HepG2 (cell line): ENCODE measurements at regions not wholly inside any gene's neighbourhood (a gene's known extent, or its start where the extent isn't known, plus 50 kb on each side); places are given as distances from the start of the nearest gene placed in this dataset.

Source experiments
- ATAC-seq: fragments of 200-7000 bp; cut with Tn5 transposase; 3 replicates; pipeline ENCODE4 v1.9.1; 2020; ENCODE audit warnings: mild to moderate bottlenecking, moderate library complexity
- BruUV-seq: library from RNA; stranded (reverse); fragments of 400-500 nt; replicated peaks from 2 replicates; lab custom pipeline; 2021; lab: Mats Ljungman, UMichigan
- CTCF ChIA-PET: fragments of 300-600 bp; formaldehyde crosslinking; extraction: SDS; loops from one replicate; lab custom pipeline; 2021; ENCODE audit warnings: low total read pairs, inconsistent platforms, low intra/inter-chr PET ratio; lab: Yijun Ruan, JAX
- POLR2A ChIA-PET: fragments of 350-600 bp; sonication (Branson Sonifier 250); formaldehyde crosslinking; loops from one replicate; lab custom pipeline; 2020; ENCODE audit warnings: antibody characterized with exemption, inconsistent platforms; lab: Yijun Ruan, JAX
- DNase-seq: peaks from one replicate; pipeline ENCODE4 v3.0.0-alpha.2; 2015; ENCODE audit warnings: low spot score
- FAIRE-seq: peaks from 3 replicates; lab custom pipeline; 2011; peaks lifted over from hg19 to GRCh38; lab: Jason Lieb, UNC
- H2AFZ ChIP-seq: one replicate; pipeline ENCODE4 v1.6.1; 2011; ENCODE audit warnings: low read length, inconsistent platforms
- H3K27ac ChIP-seq: fragments of 300-600 bp; 3 replicates; pipeline ENCODE4 v1.8.0; 2011; ENCODE audit warnings: mixed run types, mild to moderate bottlenecking, mixed read lengths, low read length, inconsistent platforms; ENCODE audit not compliant: insufficient read depth; ENCODE audit errors: extremely low read length
- H3K27me3 ChIP-seq, 2 experiments: fragments of 200-600 bp in 1 of 2; 2 replicates in 1 of 2; 3 replicates in 1 of 2; pipeline versions ENCODE4 v1.6.0 to v1.8.0; 2011; ENCODE audit warnings: low read length in 2 of 2, mild to moderate bottlenecking in 2 of 2, moderate library complexity in 2 of 2, inconsistent platforms in 1 of 2; ENCODE audit not compliant: insufficient read depth in 2 of 2, control insufficient read depth in 1 of 2
- H3K36me3 ChIP-seq, 2 experiments: fragments of 200-600 bp in 1 of 2; replicated peaks in 1 of 2; 2 replicates in 1 of 2; 3 replicates in 1 of 2; pipeline versions ENCODE4 v1.5.1 to v1.8.0; 2011; ENCODE audit warnings: low read length in 2 of 2, inconsistent platforms in 1 of 2; ENCODE audit not compliant: insufficient read depth in 2 of 2, control insufficient read depth in 1 of 2
- H3K4me1 ChIP-seq: 2 replicates; pipeline ENCODE4 v1.5.1; 2012; ENCODE audit warnings: low read length, inconsistent platforms; ENCODE audit not compliant: insufficient read depth
- H3K4me2 ChIP-seq: 2 replicates; pipeline ENCODE4 v1.6.0; 2011; ENCODE audit warnings: low read depth, low read length, inconsistent platforms
- H3K4me3 ChIP-seq, 3 experiments: fragments of 200-600 bp in 1 of 3; sonication (generic), shearing (Covaris generic) in 1 of 3; replicated peaks in 1 of 3; 2 replicates each; pipeline ENCODE4 v1.5.1; 2011 to 2016; ENCODE audit warnings: low read length in 3 of 3, inconsistent platforms in 2 of 3, low read depth in 2 of 3, mild to moderate bottlenecking in 2 of 3, control low read depth in 1 of 3, mixed read lengths in 1 of 3; ENCODE audit not compliant: insufficient read depth in 1 of 3
- H3K79me2 ChIP-seq: one replicate; pipeline ENCODE4 v1.6.1; 2011; ENCODE audit warnings: low read length, inconsistent platforms; ENCODE audit not compliant: insufficient read depth
- H3K9ac ChIP-seq: 2 replicates; pipeline ENCODE4 v1.6.0; 2011; ENCODE audit warnings: mild to moderate bottlenecking, low read depth, low read length, inconsistent platforms; ENCODE audit not compliant: insufficient read depth
- H3K9me3 ChIP-seq: 2 replicates; pipeline ENCODE4 v1.5.1; 2012; ENCODE audit warnings: mild to moderate bottlenecking, low read length
- H4K20me1 ChIP-seq: 2 replicates; pipeline ENCODE4 v1.6.0; 2011; ENCODE audit warnings: inconsistent platforms, mild to moderate bottlenecking, low read length, moderate library complexity; ENCODE audit not compliant: insufficient read depth
- ATF7 ChIP-seq, 2 experiments: fragments of 450-650 bp in 1 of 2; sonication (generic) in 1 of 2; formaldehyde crosslinking in 1 of 2; IDR thresholded peaks; 2 replicates each; pipeline versions ENCODE4 v1.4.0 to v1.6.1; 2016 to 2020; ENCODE audit warnings: antibody characterized with exemption in 1 of 2, mild to moderate bottlenecking in 1 of 2, missing genetic modification reagents in 1 of 2
- CEBPG ChIP-seq: IDR thresholded peaks from 2 replicates; pipeline ENCODE4 v1.6.1; 2016
- ELF1 ChIP-seq: sonication (generic); formaldehyde crosslinking; IDR thresholded peaks from 2 replicates; pipeline ENCODE4 v1.4.0; 2020; ENCODE audit warnings: missing genetic modification reagents
- FOXA1 ChIP-seq, 2 experiments: fragments of 450-650 bp in 1 of 2; sonication (generic) in 1 of 2; formaldehyde crosslinking in 1 of 2; IDR thresholded peaks; 2 replicates each; pipeline versions ENCODE4 v1.4.0 to v1.6.1; 2016 to 2020; ENCODE audit warnings: missing genetic modification reagents in 1 of 2
- RAD51 ChIP-seq: fragments of 450-650 bp; IDR thresholded peaks from 2 replicates; pipeline ENCODE4 v1.6.1; 2016; ENCODE audit warnings: borderline replicate concordance
- SALL1 ChIP-seq: sonication (generic); formaldehyde crosslinking; IDR thresholded peaks from 2 replicates; pipeline ENCODE4 v1.8.0; 2022; ENCODE audit warnings: mild to moderate bottlenecking, missing genetic modification reagents
- TRIM22 ChIP-seq: fragments of 450-650 bp; IDR thresholded peaks from 2 replicates; pipeline ENCODE4 v1.6.1; 2017
- ZFP90 ChIP-seq: sonication (generic); formaldehyde crosslinking; IDR thresholded peaks from 2 replicates; pipeline ENCODE4 v1.8.0; 2022; ENCODE audit warnings: missing genetic modification reagents, mild to moderate bottlenecking, inconsistent platforms, borderline replicate concordance
- ZFYVE20 ChIP-seq: sonication (generic); formaldehyde crosslinking; IDR thresholded peaks from 2 replicates; pipeline ENCODE4 v1.8.0; 2023; ENCODE audit warnings: low read depth, mild to moderate bottlenecking, moderate library complexity, missing genetic modification reagents, borderline replicate concordance
- ZNF224 ChIP-seq: sonication (generic); formaldehyde crosslinking; IDR thresholded peaks from 2 replicates; pipeline ENCODE4 v1.5.0; 2020; ENCODE audit warnings: mild to moderate bottlenecking, missing genetic modification reagents
- ZNF251 ChIP-seq: sonication (generic); formaldehyde crosslinking; IDR thresholded peaks from 2 replicates; pipeline ENCODE4 v1.9.0; 2021; ENCODE audit warnings: mild to moderate bottlenecking, missing genetic modification reagents
- ZNF329 ChIP-seq: sonication (generic); formaldehyde crosslinking; IDR thresholded peaks from 2 replicates; pipeline ENCODE4 v1.9.0; 2021; ENCODE audit warnings: low read depth, mild to moderate bottlenecking, missing genetic modification reagents
- WGBS: methylation state at CpG from one replicate; pipeline ENCODE4 v1.1.6; 2017; ENCODE audit warnings: low lambda C conversion rate; 5-methylcytosine and 5-hydroxymethylcytosine counted together
- in situ Hi-C: cut with HindIII; loops from 2 replicates; pipeline ENCODE4 v1.10.0; 2017; ENCODE audit warnings: low pct_unique_long_range_greater_than_20kb; ENCODE audit not compliant: extremely low pct_ligation_motif_present
- intact Hi-C: fragments of 100-400 bp; cut with micrococcal nuclease; formaldehyde crosslinking; loops from one replicate; pipeline ENCODE4 v1.10.0; 2022; ENCODE audit not compliant: unreplicated experiment
- TF ChIP-seq, protein P1 (sequence below): sonication (generic); formaldehyde crosslinking; IDR thresholded peaks from 2 replicates; pipeline ENCODE4 v1.5.1; 2020; ENCODE audit warnings: mild to moderate bottlenecking, missing genetic modification reagents
- TF ChIP-seq, protein P2 (sequence below): IDR thresholded peaks from 2 replicates; pipeline ENCODE4 v1.6.1; 2018; ENCODE audit warnings: missing genetic modification reagents

DNA sequence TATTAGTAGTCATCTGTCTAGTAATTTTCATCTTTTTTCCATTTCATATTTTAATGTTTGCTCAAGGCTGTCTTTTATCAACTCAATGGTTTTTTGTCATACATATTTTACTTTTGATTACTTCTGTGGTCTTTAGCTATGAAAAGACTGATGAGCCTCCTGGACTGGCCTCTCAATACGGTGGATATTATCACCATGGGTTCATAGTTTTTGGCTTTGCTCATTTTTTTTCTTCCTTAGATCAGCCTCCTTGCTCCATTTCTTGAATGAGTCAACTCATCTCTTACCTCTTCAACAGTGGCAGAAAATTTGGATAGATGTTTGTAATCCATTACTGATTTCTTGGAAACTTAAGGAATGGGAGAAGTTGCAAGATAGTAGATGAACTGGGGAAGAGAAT, 80.1 kb upstream of the ELOVL5 start:
- intact Hi-C loops (no loop called here), in situ Hi-C loops (no loop called here)
- Histone ChIP-seq H2AFZ (no peak overlapping the region), H3K9ac (no peak overlapping the region), H3K4me3 (no peak overlapping the region), H3K27ac (no peak overlapping the region), H3K27me3 (no peaks in the 10 kb centered on the region; a peak in 2 of 5 replicates), H4K20me1 (no peaks in the 10 kb centered on the region), H3K4me2 (no peak overlapping the region), H3K79me2 (no peaks in the 10 kb centered on the region), H3K4me1 (peaks cover 27% of the 10 kb centered on the region), H3K9me3 (no peaks in the 10 kb centered on the region), H3K36me3 (no peaks in the 10 kb centered on the region)
- ChIA-PET CTCF (no interaction called here), POLR2A (no interaction called here)
- FAIRE-seq (no peak), DNase-seq (no peak), ATAC-seq (no peak)
- 3% methylated on average over 1 of the region's 1 CpG for WGBS
- TF ChIP-seq ZNF251 (CRISPR knock-in tag), result no peak
- TF ChIP-seq, protein P1, sequence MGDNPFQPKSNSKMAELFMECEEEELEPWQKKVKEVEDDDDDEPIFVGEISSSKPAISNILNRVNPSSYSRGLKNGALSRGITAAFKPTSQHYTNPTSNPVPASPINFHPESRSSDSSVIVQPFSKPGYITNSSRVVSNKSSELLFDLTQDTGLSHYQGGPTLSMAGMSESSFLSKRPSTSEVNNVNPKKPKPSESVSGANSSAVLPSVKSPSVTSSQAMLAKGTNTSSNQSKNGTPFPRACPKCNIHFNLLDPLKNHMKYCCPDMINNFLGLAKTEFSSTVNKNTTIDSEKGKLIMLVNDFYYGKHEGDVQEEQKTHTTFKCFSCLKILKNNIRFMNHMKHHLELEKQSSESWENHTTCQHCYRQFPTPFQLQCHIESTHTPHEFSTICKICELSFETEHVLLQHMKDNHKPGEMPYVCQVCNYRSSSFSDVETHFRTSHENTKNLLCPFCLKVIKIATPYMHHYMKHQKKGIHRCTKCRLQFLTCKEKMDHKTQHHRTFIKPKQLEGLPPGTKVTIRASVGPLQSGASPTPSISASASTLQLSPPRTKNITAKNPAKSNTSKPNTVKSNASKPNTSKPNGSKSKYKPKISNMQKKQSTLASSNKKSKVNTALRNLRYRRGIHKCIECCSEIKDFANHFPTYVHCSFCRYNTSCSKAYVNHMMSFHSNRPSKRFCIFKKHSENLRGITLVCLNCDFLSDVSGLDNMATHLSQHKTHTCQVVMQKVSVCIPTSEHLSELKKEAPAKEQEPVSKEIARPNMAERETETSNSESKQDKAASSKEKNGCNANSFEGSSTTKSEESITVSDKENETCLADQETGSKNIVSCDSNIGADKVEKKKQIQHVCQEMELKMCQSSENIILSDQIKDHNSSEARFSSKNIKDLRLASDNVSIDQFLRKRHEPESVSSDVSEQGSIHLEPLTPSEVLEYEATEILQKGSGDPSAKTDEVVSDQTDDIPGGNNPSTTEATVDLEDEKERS, result no peak
- BruUV-seq, result no TSS peak

DNA sequence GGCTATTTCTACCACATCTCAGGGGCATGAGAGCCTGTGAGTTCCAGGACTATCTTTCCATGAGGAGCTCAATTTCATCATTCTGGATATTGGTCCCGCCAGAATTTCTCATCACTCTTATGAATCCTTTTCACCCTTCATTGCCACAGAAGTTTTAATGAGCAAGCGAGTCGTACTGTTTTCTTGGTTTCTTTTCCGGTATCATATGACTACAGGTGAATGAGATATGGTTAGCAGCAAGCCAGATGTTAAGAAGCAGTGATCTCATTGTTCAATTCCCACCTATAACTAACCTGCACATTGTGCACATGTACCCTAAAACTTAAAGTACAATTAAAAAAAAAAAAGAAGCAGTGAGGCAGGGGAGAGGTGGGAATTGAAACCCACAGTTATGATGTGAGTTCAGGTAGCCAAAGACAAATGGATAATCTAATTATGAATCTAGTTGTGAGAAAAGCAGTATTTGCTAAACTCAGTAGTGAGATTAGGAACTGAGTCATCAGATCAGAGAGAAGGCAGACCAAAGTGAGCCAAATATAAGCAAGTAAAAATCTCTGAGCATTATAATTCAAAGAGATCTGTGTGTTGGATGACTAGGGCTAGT, 78.0 kb upstream of the ELOVL5 start:
- Histone ChIP-seq H4K20me1 (no peaks in the 10 kb centered on the region), H3K36me3 (no peaks in the 10 kb centered on the region), H2AFZ (no peak overlapping the region), H3K27ac (no peak overlapping the region), H3K79me2 (no peaks in the 10 kb centered on the region), H3K9ac (no peak overlapping the region), H3K4me3 (no peak overlapping the region), H3K27me3 (no peaks in the 10 kb centered on the region; a peak in 2 of 5 replicates), H3K4me2 (no peak overlapping the region), H3K4me1 (peaks cover 6% of the 10 kb centered on the region), H3K9me3 (no peaks in the 10 kb centered on the region)
- intact Hi-C loops, result no loop called here
- ATAC-seq, result no peak
- DNase-seq, result no peak
- FAIRE-seq, result no peak
- 52% methylated on average over 4 of the region's 4 CpGs for WGBS
- BruUV-seq, result no TSS peak
- ChIA-PET POLR2A (no interaction called here), CTCF (no interaction called here)
- in situ Hi-C loops, result no loop called here
- no peak for TF ChIP-seq ZFYVE20
- no peak for TF ChIP-seq ZNF224
- TF ChIP-seq TRIM22, result no peak
- no peak for TF ChIP-seq CEBPG (CRISPR knock-in tag)
- TF ChIP-seq, protein P2, sequence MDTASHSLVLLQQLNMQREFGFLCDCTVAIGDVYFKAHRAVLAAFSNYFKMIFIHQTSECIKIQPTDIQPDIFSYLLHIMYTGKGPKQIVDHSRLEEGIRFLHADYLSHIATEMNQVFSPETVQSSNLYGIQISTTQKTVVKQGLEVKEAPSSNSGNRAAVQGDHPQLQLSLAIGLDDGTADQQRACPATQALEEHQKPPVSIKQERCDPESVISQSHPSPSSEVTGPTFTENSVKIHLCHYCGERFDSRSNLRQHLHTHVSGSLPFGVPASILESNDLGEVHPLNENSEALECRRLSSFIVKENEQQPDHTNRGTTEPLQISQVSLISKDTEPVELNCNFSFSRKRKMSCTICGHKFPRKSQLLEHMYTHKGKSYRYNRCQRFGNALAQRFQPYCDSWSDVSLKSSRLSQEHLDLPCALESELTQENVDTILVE (CRISPR knock-in tag), result no peak
- TF ChIP-seq ATF7 (IDR thresholded peaks at IDR 0.05), result no peak
- no peak for TF ChIP-seq ATF7 (CRISPR knock-in tag; IDR thresholded peaks at IDR 0.05)
- no peak for TF ChIP-seq ELF1 (CRISPR knock-in tag)
- no peak for TF ChIP-seq FOXA1 (IDR thresholded peaks at IDR 0.05)
- no peak for TF ChIP-seq FOXA1 (CRISPR knock-in tag; IDR thresholded peaks at IDR 0.05)
- no peak for TF ChIP-seq SALL1
- no peak for TF ChIP-seq ZNF329 (CRISPR knock-in tag)
- TF ChIP-seq RAD51, result no peak
- no peak for TF ChIP-seq ZFP90
